CD4-positive, alpha-beta T cell treated with Interleukin-12 subunit alpha and Interleukin-12 subunit beta, for 1 hour (primary cell): ENCODE measurements at regions not wholly inside any gene's neighbourhood (a gene's known extent, or its start where the extent isn't known, plus 50 kb on each side); places are given as distances from the start of the nearest gene placed in this dataset.

Source experiments
- DNase-seq: peaks from one replicate; pipeline ENCODE4 v3.0.0-alpha.2; 2020

DNA sequence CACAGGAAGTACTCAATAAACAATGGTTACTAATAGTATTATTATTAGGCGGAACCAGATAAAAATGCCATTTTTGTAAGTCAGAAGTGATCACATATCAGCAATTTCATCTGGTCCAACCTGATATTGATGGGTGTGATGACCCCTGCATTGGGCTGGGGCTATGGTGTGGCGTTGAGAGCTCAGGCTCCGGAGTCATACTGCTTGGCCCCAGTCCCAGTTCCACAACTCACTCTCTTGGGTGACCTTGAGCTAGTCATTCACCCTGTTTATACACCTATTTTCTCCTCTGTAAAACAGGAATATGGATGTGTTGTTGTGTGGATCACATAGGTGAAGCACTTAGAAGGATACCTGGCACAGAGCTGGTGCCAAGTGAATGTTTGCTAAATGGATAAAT, 229.4 kb upstream of the POU3F1 start:
- DNase-seq = no peak

DNA sequence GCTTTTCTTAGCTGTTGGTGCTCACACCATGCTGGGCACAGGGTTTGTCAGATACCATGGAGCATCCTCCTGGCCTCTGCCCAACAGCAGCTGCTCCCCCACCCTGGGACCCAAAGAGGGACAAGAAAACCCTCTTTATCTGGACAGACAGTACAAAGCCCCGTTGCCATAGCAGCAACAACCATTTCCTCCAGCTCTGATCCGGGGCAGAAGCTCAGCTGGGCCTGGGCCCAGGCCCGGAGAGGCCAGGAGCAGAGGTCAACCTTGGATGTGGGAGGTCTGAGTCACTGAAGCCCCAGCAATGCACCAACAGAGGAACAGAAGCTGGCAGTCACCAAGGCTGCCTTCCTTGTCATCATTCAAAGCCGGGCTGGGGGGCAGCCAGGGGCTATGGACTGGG, 228.4 kb upstream of the POU3F1 start:
- DNase-seq = no peak

DNA sequence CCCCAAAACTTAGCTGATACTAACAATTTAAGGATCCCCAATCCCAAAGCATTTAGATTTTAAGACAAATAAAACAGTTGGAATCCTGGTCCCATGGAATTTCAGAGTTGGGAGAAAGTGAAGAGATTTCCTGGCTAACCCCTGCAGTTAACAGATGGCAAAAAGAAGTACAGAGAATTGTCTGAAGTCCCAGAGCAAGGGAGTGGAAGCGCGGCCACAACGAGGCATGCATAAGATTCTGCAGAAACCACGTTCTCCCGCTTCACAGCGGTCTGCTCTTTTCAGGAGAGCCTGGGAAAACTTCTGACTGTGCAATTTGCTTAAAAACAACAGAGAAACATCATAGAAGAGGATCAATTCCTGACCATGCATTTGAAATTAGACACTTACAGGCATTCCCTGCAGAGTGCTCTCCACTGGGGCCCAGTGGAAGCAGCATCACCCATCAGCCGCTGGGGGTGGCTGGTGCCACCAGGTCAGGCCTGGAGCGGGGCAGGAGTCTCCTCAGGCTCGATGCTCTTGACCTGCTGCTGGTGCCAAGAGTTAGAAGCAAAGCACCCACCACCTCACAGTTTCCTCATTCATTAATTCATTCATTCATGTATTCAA, 226.7 kb upstream of the POU3F1 start:
- no peak for DNase-seq

DNA sequence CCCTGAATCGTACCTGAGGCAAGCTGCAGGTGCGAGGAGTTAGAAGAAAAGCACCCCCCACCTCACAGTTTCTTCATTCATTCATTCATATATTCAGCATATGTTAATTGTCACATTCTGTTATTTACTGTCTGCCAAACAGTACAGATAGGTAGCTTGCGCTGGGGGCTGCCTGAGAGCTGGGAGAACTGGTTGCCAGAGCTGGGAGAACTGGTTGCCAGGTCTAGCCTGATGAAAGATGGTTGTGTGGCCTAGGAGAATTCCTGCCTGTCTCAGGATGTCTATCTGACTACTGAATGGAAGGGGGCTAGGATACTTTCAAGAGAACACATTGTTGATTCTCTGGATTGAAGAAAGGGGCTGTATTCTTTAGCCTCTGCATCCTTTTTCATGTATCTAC, 225.9 kb upstream of the POU3F1 start:
- no peak for DNase-seq

DNA sequence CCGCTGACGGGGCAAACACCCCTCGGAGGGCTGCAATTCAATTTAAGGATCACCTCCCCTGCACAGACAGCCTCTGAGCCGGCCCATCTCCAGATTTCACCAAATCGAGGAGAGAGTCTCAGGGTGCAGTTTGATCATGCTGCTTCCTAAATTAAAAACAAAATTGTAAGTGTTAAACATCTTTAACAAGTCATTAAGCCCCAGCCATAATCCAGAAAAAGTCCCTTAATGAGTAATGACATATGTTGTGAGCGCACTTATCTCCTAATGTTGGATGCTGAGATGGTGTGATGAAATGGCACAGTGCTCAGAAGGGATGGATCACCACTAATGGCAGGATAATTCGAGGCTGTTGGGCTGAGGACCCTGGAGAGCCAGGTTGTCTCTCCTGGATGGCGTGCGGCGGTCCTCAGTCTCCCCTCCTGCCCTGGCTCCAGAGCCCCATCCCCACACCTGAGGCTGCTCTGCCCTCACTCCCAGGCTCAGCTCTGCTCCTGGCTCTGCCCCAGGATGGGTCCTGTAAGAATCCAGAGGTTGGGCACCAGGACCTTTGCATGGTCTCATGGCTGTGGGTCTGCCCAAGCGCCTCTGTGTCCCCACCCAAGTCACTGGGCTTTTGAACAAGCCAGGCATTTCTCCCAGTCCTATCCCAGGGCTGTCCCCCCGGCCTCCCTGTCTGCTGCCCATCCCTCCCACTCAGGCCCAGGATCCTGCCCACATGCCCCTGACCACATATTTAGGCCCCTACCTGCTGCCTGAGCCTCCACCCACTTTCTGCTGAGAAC, 224.4 kb upstream of the POU3F1 start:
- no peak for DNase-seq

DNA sequence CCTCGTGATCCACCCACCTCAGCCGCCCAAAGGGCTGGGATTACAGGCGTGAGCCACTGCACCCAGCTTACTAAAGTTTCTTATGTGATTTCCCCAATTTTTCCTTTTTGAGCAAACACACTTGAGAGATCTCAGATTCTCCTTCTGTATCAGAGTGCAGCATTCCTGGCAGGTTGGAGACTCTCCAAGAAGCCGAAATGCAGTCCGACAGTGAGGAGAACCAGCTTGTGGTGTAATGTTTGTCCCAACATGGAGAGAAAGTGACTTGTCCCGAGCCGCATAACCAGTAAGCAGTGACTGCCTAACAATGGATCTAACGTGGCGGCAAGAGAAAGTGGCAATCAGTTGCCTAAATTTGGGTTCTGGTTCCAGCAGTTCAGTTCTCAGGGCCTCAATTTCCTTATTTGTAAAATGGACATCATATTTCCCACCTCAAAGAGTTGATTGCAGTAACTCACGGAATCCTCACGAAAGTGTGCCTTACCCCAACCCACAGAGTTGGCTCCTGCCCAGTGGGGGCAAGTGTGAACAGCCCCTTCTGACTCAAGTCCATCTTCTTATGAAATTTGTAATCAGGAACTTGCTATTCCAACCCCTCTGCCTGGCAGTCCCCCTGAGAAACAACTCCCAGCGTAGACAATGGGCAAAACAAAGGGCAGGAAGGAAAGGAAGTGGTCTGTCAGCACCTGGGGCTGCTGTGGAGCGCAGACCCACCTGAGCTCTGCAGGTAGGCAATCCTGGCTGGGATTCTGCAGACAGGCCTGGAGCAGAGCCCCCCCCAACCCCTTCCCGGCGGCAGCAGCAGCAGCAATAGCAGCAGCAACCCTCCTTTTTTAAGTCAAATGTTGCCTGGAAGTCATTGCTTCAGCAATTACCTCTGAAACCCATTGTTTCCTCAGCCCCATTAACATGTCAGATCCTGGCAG, 223.6 kb upstream of the POU3F1 start:
- DNase-seq = no peak

DNA sequence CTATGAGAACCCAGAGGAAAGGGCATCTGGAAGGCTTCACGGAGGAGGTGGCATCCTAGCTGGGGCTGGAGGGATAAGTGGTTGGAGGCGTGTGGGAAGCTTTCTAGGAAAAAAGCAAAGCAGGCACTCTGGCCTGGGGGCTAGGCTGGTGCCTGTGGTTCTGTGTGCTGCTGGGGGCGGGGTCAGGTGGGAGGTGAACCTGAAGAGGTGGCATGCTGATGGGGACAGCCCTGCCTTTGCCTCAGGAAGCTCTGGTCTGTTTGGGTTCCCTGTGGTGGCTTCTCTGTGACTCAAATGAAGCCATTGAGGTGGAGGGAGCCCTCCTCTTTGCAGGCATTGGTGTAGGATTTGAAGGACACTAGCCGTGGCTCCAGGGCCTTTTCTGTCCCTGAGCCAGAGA, 221.6 kb upstream of the POU3F1 start:
- DNase-seq = no peak

DNA sequence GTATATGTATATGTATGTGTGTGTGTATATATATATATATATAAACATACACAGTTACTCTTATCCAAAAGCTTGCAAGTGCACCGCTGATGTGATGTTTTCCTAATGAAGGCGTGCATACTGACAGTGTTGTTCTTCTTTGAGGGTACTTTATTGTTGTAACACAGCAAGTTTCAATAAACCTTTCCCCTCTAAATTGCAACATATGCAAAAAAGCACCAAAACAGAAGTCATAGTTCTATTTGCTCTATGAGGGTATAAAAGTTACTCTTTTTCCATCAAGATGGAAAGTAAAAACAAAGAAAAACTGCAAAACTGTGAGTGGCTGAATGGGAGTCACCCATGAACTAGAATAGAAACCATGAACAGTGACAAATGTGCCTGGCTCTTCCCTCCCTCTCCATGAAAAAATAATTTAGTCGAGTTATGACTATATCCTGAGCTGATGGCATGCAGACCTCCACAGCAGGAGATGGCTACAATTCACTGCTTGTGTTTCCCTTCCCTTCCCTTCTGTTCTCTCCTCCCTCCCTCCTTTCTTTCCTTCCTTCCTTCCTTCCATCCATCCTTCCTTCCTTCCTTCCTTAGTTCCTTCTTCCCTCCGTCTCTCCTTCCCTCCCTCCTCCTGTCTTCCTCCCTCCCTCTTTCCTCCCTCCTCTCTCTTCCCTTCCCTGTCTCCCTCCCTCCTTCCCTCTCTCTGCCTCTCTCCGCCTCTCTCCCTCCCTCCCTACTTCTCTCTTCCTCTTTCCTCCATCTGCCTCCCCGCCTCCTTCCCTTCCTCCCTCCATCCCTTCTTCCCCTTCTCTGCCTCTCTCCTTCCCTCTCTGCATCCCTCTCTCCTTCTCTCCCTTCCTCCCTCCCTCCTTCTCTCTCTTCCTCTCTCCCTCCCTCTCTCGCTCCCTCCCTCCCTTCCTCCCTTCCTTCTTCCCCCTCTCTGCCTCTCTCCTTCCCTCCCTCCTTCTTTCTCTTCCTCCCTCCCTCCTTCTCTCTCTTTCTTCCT, 220.7 kb upstream of the POU3F1 start:
- DNase-seq = no peak

DNA sequence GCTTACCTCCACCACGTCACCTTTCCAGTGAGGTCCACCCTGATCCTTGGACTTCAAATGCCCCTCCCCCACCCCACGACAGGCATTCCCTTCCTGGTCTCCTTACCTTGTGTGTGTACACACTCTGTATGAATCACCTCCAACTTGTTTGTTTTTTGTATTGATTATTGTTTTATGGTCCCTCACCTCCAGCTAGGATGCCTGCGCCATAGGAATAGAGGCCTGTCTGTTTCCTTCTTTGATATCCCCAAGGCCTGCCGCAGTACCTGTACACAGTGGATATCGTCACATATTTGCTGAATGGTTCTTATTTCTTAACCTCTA, 219.6 kb upstream of the POU3F1 start:
- DNase-seq = no peak

DNA sequence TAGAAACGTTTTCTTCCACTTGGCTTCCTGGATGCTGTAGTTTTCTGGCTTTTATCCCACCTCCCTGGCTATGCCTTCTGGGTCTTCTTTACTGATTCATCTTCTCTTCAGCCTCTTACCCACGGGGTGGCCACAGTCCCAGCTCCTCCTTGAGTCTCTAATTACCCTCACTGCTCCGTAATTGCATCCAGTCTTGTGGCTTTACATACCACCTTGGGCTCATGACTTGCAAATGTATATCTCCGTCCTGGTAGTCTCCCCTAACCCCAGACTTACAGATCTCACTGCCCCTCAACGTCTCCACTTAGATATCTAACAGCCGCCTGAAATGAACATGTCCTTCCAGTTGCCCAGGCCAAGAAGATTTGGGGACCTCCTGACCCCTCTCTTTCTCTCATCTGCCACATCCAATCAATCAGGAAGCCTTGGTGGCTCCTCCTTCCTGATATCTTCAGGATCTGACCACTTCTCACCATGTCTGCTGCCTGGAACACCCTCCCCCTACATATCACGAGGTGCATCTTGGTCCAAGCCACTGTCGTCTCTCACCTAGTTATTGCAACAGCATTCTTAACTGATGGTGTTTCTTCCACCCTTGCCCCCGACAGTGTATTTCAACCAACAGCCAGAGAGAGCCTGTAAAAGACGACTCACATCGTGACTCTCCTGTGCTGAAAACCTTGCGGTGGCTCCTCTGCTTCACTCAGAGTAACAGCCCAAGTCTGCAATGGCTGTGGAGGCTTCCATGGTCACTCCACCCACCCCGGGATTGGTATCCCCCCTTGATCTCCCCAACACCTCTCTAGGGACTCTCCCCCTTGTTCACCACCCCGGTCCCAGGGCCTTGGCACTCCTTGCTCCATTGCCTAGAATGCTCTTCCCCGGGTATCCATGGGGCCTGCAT, 219.0 kb upstream of the POU3F1 start:
- no peak for DNase-seq

DNA sequence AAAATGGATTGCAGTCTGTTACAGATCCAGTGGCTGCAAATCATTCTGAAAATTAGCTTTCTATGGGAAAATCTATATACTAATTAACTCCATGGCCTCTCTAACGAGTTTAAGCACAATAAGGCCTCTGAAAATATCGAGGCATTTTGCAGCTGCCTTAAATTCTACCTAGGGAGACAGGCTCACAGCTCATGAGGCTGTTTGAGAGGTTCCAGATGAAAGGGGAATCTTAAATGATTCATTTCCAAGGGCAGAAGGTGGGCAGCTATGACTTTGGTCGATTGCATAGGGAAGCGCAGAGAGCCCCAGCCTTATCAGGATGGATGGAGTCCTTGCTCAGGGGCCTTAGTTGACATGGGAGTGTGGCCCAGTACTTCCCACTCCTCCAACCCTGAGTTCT, 216.8 kb upstream of the POU3F1 start:
- DNase-seq = no peak

DNA sequence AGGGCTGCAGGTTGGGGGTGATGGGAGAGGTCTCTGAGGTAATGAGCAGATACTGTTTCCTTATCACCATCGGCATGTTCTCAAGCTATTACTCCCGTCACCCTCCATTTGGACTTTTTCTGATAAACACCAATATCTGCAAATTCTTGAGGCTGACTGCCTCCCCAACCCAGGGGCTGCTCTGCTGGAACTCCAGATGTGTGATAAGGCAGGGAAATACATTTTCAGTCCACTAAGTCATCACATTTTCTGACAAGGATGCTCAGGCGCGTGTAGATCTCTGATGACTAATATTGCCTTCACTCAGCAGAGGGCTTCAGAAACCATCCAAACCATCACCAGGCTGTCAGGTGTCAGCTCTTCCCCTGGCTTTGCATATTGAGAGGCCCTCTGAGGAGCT, 215.0 kb upstream of the POU3F1 start:
- DNase-seq = no peak

DNA sequence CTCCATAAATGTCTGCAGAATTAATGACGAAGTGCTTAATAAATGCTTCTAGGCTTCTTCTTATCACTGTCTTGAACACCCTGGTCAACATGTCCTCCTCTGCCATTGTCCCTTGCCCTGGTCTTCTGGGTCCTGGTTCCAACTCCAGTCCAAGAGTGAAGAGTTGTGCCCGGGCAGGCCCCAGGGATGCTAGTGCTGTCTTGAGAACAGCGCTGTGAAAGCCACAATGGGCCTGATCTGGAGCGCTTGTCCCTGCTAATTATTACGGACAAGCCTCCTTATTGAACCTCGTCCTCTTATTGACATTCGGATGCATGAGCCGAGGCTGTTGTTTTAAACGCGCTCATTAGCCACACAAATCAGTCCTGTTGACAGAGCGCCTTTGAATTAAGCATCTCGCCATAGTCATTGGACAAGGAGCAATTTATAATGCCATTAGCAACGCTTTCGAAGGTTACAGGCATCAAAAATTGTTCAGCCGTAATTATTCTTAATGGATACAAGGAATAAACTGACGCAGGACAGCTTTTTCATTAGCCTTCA, 211.6 kb upstream of the POU3F1 start:
- DNase-seq = no peak

DNA sequence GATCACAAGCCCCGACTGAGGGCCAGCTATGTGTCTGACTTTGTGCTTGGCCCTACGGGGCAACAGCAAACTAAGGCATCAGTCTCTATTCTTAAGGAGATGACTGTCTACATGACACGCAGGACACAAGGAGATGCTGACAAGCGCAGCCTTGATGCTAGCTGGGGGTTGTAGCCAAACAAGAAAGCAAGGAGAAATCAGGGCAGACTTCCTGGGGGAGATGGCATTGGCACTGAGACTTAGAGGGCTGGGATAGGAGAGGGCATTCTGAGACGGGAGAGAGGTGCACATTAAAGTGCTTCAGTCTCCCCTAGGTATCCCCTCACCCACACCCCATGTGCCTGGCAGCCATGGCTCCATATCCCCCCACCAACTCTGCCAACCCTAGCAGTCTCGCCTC, 210.8 kb upstream of the POU3F1 start:
- DNase-seq = no peak

DNA sequence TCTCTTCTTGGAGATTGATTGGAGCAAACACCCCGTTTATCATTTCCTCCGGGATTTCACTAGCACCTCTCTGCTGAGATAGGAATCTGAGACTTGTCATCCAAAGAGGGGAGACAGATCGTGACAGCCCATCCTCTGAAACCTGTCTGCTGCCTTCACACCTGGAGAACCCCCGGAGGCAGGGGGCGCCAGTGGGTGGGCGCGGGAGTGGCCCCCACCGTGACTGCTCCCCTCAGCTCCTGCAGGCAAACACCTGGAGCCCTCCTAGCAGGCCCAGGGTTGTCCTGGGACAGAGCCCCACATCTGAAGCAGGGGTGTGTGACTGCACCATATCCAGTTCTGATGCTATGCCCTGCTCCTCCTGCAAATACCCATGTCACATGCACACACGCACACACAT, 209.5 kb upstream of the POU3F1 start:
- no peak for DNase-seq

DNA sequence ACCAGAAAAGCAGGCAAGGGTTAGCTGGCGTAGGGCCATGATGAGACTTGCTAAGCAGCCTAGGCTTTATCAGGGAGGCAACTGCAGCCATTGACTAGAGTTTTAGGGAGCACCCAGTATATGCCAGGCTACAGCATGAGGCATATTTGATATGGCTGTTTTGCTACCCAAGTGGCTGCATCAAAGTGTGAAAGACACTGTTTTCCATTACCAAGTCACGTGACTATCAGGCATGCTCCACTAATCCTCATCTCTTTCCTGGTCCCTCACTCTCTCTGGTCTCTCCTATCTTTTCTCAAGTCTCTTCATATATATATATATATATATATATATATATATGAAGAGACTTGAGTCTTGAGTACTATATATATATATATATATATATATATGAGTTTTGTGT, 206.7 kb upstream of the POU3F1 start:
- DNase-seq = no peak

DNA sequence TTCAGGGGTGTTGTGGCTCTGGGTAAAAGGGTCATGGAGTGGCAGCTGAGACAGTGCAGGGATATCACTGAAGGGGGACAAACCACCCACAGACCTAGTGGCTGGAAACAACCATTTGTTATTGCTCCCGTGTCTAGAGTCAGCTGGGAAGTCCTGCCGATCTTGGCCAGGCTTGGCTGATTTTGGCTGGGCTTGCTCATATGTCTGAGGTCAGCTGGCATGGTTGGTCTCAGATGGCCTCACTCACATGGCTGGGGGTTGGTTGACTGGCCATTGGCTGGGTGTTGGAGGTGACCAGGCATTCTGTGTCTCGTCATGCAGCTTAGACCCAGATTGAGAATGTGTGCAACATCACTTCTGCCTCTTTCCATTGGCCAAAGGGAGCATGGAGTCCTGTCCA, 203.8 kb upstream of the POU3F1 start:
- no peak for DNase-seq

DNA sequence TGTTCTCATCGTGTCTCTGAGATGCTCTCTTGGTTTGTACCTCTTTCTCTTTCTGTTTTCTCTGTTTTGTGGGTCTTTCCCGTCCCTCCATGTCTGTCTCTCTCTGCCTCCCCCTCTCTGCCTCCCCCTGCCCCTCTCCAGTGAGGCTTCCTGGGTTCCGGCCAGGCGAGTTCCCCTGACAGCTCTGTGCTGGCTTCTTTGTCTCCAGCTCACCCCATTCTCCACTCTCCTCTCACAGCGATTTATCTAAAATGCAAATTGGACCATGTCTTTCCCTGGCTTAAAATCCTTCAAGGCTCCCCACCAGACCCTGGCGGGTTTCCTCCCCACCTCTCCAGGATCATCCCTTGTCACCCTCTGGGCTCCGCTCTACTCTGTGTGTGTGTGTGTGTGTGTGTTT, 202.4 kb upstream of the POU3F1 start:
- no peak for DNase-seq

DNA sequence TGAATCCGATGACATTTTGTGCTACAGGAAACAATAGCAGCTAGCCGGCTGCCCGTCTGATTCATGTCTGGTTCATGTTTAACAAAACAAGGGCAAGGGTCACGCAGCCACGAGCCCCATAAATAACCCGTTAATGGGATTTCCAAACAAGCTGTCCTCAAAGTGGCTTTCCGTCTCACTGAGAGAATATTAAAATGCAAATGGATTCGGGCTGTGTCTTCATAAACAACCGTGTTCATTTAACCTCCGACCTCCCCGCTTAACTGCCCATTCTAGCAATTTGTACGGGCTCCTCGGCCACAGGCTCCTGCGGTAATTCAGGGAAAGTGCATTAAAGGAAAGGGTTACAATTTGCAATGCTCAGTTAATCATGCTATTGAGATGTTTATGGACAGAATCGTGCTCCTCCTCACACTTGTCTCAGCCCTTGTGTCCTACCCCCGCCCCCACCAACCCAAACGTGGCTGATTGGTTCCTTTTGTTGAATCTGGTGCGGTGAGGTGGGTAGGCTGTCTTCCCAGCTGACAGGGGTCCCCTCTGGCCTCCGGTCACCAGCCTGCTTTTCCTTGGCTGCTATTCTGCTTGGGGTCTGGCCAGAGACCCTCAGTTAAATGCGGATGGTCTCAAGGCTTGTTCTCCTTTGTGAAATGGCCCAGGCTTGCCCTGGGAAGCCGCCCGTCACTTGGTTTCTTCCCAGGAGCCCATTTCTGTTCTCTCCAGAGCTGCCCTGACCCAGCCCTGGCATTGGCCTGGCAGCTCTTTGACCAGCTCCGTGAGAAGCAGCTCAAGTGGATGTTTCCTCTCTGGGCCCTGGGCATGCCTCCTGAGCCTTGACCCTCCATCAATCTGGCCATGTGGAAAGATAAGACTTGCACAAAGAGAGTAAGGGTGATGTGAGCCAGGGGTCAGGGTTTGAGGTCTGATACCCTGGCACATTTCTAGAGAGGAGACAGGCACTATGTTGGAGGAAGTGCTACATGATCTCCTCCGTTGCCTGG, 200.7 kb upstream of the POU3F1 start:
- no peak for DNase-seq

DNA sequence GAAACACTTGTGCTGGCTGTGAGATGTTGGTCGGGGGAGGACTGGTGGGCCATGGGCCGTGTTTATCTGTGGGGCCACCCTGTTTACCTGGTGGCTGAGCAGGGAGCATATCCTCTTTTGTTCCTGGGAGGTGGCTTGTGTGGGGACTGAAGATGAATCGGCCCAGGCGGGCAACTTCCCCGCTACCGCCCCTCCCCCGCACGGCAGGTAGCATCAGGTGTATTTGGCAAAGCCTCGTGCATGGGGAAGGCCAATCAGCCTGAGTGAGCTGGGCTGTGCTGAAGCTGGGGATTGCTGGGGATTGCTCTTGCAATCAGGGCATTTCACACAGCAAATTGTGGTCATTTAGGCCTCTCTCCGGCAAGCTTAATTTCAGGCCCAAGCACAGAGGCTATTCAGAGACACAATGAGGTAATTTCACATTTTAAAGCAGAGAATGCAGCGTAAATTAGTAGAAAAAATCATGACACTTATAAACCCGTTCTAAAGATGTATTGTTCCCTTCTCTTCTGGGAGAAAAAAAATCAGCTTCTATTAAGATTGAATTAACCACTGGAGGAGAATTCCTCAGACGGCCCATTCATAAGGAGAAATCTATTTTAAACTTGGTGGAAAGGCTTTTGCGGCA, 197.7 kb upstream of the POU3F1 start:
- DNase-seq = no peak
